ENCODE measurements at regions not wholly inside any gene's neighbourhood (a gene's known extent, or its start where the extent isn't known, plus 50 kb on each side); places are given as distances from the start of the nearest gene placed in this dataset.

GRCh38 chr18:10239103-10239502 lies 215.3 kb upstream of the APCDD1 start:
- TF ChIP-seq CTCF (IDR thresholded peaks at IDR 0.05) = no peak
- TF ChIP-seq POLR2A (IDR thresholded peaks at IDR 0.05) = no peak
- TF ChIP-seq POLR2AphosphoS5 (IDR thresholded peaks at IDR 0.05) = no peak

All from breast epithelium (tissue), 3 donors.